ENCODE measurements at regions not wholly inside any gene's neighbourhood (a gene's known extent, or its start where the extent isn't known, plus 50 kb on each side); places are given as distances from the start of the nearest gene placed in this dataset.

GRCh38 chr2:147631294-147631693 lies 213.5 kb upstream of the ACVR2A start:
- Histone ChIP-seq H3K14ac (ENCODE audit: insufficient read depth, low read length) (no peak overlapping the region), H2BK5ac (ENCODE audit: insufficient read length, low read length) (no peak overlapping the region), H3K23ac (ENCODE audit: insufficient read length, low read depth, low read length) (no peak overlapping the region), H4K8ac (replicated peaks; ENCODE audit: insufficient read length, low read depth, low read length) (no peak overlapping the region), H3K9ac (ENCODE audit: extremely low read depth, insufficient read length, low read length) (no peak overlapping the region), H3K27me3 (ENCODE audit: insufficient read depth, low read length) (no peaks in the 10 kb centered on the region), H3K79me2 (ENCODE audit: insufficient read depth, low read length) (no peaks in the 10 kb centered on the region), H3K23me2 (ENCODE audit: insufficient read length, low read depth, low read length, poor library complexity, severe bottlenecking) (no peaks in the 10 kb centered on the region), H3K79me1 (ENCODE audit: insufficient read depth, low read depth, low read length, poor library complexity, severe bottlenecking) (no peaks in the 10 kb centered on the region), H4K91ac (ENCODE audit: insufficient read length, low read depth, low read length) (no peak overlapping the region), H3K18ac (ENCODE audit: insufficient read length, low read depth, low read length) (no peak overlapping the region), H3K9me3 (ENCODE audit: control insufficient read depth, low read depth, low read length) (no peaks in the 10 kb centered on the region), H4K20me1 (ENCODE audit: control insufficient read depth, insufficient read depth, insufficient read length) (no peaks in the 10 kb centered on the region), H2BK12ac (ENCODE audit: insufficient read length, low read depth, low read length) (no peak overlapping the region), H3K4me2 (ENCODE audit: insufficient read depth, insufficient read length, low read length) (no peak overlapping the region), H2BK120ac (ENCODE audit: low read depth, low read length, poor library complexity, severe bottlenecking) (no peak overlapping the region), H3K4me1 (ENCODE audit: insufficient read depth, low read length) (no peaks in the 10 kb centered on the region), H3K4ac (ENCODE audit: low read depth, low read length) (no peak overlapping the region), H2BK20ac (ENCODE audit: low read depth, low read length, poor library complexity, severe bottlenecking) (no peak overlapping the region), H4K5ac (ENCODE audit: insufficient read length, low read depth, low read length) (no peak overlapping the region), H3K27ac (ENCODE audit: insufficient read length, low read depth, low read length) (no peak overlapping the region), H2AK5ac (ENCODE audit: insufficient read length, low read length) (no peak overlapping the region), H2AFZ (ENCODE audit: low read length) (no peak overlapping the region), H3K56ac (ENCODE audit: insufficient read length, low read depth, low read length) (no peak overlapping the region), H2BK15ac (ENCODE audit: low read depth, low read length) (no peak overlapping the region), H3T11ph (ENCODE audit: low read length) (no peak overlapping the region)
- no peaks in the 10 kb centered on the region for H3K9me3 Mint-ChIP-seq
- H3K36me3 Mint-ChIP-seq (ENCODE audit: insufficient read depth in 1 of 3, low read depth in 3 of 3) = no peaks in the 10 kb centered on the region
- H3K27me3 Mint-ChIP-seq (ENCODE audit: low read depth) = no peaks in the 10 kb centered on the region
- DNase-seq = no peak
- no CpG with 5 or more reads among the region's 1 CpG for WGBS (ENCODE audit: extremely low coverage, insufficient read length, low lambda C conversion rate)
- H3K4me1 Mint-ChIP-seq = peaks cover 3% of the 10 kb centered on the region in 2 experiments; a peak in 3 of 4 replicates
- H3K27ac Mint-ChIP-seq = no peak overlapping the region
- H3K4me3 Mint-ChIP-seq = no peak overlapping the region
- TF ChIP-seq, protein P1, sequence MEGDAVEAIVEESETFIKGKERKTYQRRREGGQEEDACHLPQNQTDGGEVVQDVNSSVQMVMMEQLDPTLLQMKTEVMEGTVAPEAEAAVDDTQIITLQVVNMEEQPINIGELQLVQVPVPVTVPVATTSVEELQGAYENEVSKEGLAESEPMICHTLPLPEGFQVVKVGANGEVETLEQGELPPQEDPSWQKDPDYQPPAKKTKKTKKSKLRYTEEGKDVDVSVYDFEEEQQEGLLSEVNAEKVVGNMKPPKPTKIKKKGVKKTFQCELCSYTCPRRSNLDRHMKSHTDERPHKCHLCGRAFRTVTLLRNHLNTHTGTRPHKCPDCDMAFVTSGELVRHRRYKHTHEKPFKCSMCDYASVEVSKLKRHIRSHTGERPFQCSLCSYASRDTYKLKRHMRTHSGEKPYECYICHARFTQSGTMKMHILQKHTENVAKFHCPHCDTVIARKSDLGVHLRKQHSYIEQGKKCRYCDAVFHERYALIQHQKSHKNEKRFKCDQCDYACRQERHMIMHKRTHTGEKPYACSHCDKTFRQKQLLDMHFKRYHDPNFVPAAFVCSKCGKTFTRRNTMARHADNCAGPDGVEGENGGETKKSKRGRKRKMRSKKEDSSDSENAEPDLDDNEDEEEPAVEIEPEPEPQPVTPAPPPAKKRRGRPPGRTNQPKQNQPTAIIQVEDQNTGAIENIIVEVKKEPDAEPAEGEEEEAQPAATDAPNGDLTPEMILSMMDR (conservative IDR thresholded peaks at IDR 0.05) = no peak
